HG02938 (cell line): ENCODE measurements at regions not wholly inside any gene's neighbourhood (a gene's known extent, or its start where the extent isn't known, plus 50 kb on each side); places are given as distances from the start of the nearest gene placed in this dataset.
"Not testable (repeated sequence)": the region's sequence is repeated elsewhere in the genome, so short reads cannot be mapped to it uniquely, and the experiment has no call there.

Experiments
- ATAC-seq: cut with Tn5 transposase; IDR thresholded peaks from one replicate; pipeline ENCODE4 v1.9.1; 2021; ENCODE audit warnings: mild to moderate bottlenecking, moderate library complexity; ENCODE audit not compliant: unreplicated experiment

GRCh38 chr5:60102961-60103693, 209.6 kb upstream of the PDE4D start:
- no peak for ATAC-seq

- ATAC-seq: no peak
Observed at GRCh38 chr5:60101573-60101972, 208.0 kb upstream of the PDE4D start.

- no peak for ATAC-seq
Observed at GRCh38 chr5:60092671-60093422, 199.3 kb upstream of the PDE4D start.

- no peak for ATAC-seq
Observed at GRCh38 chr5:60086583-60086982, 193.1 kb upstream of the PDE4D start.

GRCh38 chr5:60084226-60084625, 190.7 kb upstream of the PDE4D start:
- no peak for ATAC-seq

GRCh38 chr5:60077292-60077691, 183.8 kb upstream of the PDE4D start:
- ATAC-seq: no peak

GRCh38 chr5:60076746-60077145, 183.2 kb upstream of the PDE4D start:
- no peak for ATAC-seq

- ATAC-seq: no peak
Observed at GRCh38 chr5:60066502-60066901, 173.0 kb upstream of the PDE4D start.

- ATAC-seq: no peak
Observed at GRCh38 chr5:60060389-60060788, 166.9 kb upstream of the PDE4D start.

- ATAC-seq: no peak
Observed at GRCh38 chr5:60056191-60056590, 162.7 kb upstream of the PDE4D start.

GRCh38 chr5:60055168-60055567, 161.6 kb upstream of the PDE4D start:
- ATAC-seq: no peak

GRCh38 chr5:60041996-60042664, 148.6 kb upstream of the PDE4D start:
- not testable (repeated sequence) for ATAC-seq

- ATAC-seq: not testable (repeated sequence)
Observed at GRCh38 chr5:60041508-60041907, 148.0 kb upstream of the PDE4D start.

- ATAC-seq: no peak
Observed at GRCh38 chr5:60036192-60036938, 142.8 kb upstream of the PDE4D start.

- no peak for ATAC-seq
Observed at GRCh38 chr5:60026161-60026560, 132.6 kb upstream of the PDE4D start.

GRCh38 chr5:60024104-60024503, 130.6 kb upstream of the PDE4D start:
- no peak for ATAC-seq

- ATAC-seq: no peak
Observed at GRCh38 chr5:60023255-60023654, 129.7 kb upstream of the PDE4D start.

GRCh38 chr5:60020457-60020856, 126.9 kb upstream of the PDE4D start:
- ATAC-seq: no peak

- ATAC-seq: not testable (repeated sequence)
Observed at GRCh38 chr5:60018960-60019359, 125.4 kb upstream of the PDE4D start.

GRCh38 chr5:60018091-60018490, 124.6 kb upstream of the PDE4D start:
- no peak for ATAC-seq

- no peak for ATAC-seq
Observed at GRCh38 chr5:60014331-60014730, 120.8 kb upstream of the PDE4D start.
